SK-N-SH (cell line): ENCODE measurements at regions not wholly inside any gene's neighbourhood (a gene's known extent, or its start where the extent isn't known, plus 50 kb on each side); places are given as distances from the start of the nearest gene placed in this dataset.
"Not testable (repeated sequence)": the region's sequence is repeated elsewhere in the genome, so short reads cannot be mapped to it uniquely, and the experiment has no call there.

Experiments
- CTCF ChIA-PET: fragments of 300-600, 350-600 bp; formaldehyde crosslinking; extraction: SDS; loops from one replicate; lab custom pipeline; 2021; lab: Yijun Ruan, JAX
- POLR2A ChIA-PET: fragments of 350-600 bp; sonication (Branson Sonifier 250); formaldehyde crosslinking; extraction: SDS; loops from one replicate; lab custom pipeline; 2020; ENCODE audit warnings: antibody characterized with exemption, inconsistent platforms; lab: Yijun Ruan, JAX
- DNase-seq: peaks from one replicate; pipeline ENCODE4 v3.0.0; 2012
- H2AFZ ChIP-seq: fragments of 200-600 bp; sonication (generic); 2 replicates; pipeline ENCODE4 v1.8.1; 2016; ENCODE audit warnings: antibody characterized with exemption, mild to moderate bottlenecking, low read depth
- H3F3A ChIP-seq: fragments of 200-600 bp; sonication (generic); replicated peaks from 2 replicates; pipeline ENCODE3; 2016; ENCODE audit warnings: antibody characterized with exemption, mild to moderate bottlenecking; ENCODE audit not compliant: insufficient read depth
- H3K27ac ChIP-seq, 2 experiments: fragments of 200-500 bp in 1 of 2; fragments of 200-600 bp in 1 of 2; sonication (Bioruptor generic) in 1 of 2; sonication (generic), shearing (Covaris generic) in 1 of 2; 2 replicates each; pipeline versions ENCODE4 v1.5.1 to v1.6.1; 2014 to 2016; ENCODE audit warnings: low read depth in 2 of 2, inconsistent platforms in 1 of 2, low read length in 1 of 2, mild to moderate bottlenecking in 1 of 2, mixed read lengths in 1 of 2
- H3K27me3 ChIP-seq: fragments of 200-600 bp; sonication (generic), shearing (Covaris generic); 2 replicates; pipeline ENCODE4 v1.6.1; 2016; ENCODE audit warnings: mixed run types; ENCODE audit not compliant: insufficient read depth
- H3K36me3 ChIP-seq, 2 experiments: fragments of 200-500 bp in 1 of 2; fragments of 200-600 bp in 1 of 2; sonication (Bioruptor generic) in 1 of 2; sonication (generic) in 1 of 2; replicated peaks in 1 of 2; 2 replicates each; pipeline versions ENCODE3 to v1.5.1; 2014 to 2016; ENCODE audit warnings: low read length in 1 of 2, mild to moderate bottlenecking in 1 of 2; ENCODE audit not compliant: insufficient read depth in 2 of 2, control insufficient read depth in 1 of 2
- H3K4me1 ChIP-seq, 2 experiments: fragments of 200-500 bp in 1 of 2; fragments of 200-600 bp in 1 of 2; sonication (Bioruptor generic) in 1 of 2; sonication (generic), shearing (Covaris generic) in 1 of 2; 2 replicates each; pipeline versions ENCODE4 v1.5.1 to v1.6.1; 2014 to 2016; ENCODE audit warnings: low read depth in 1 of 2, low read length in 1 of 2, mixed run types in 1 of 2; ENCODE audit not compliant: insufficient read depth in 2 of 2, control insufficient read depth in 1 of 2
- H3K4me2 ChIP-seq: fragments of 200-600 bp; sonication (generic), shearing (Covaris generic); 2 replicates; pipeline ENCODE4 v1.6.1; 2017; ENCODE audit warnings: mixed run types
- H3K4me3 ChIP-seq, 2 experiments: fragments of 200-500 bp in 1 of 2; fragments of 200-600 bp in 1 of 2; sonication (Bioruptor generic) in 1 of 2; sonication (generic), shearing (Covaris generic) in 1 of 2; 2 replicates each; pipeline versions ENCODE4 v1.5.1 to v1.8.1; 2014 to 2016; ENCODE audit warnings: low read depth in 2 of 2, inconsistent platforms in 1 of 2, low read length in 1 of 2, mild to moderate bottlenecking in 1 of 2, mixed read lengths in 1 of 2, moderate library complexity in 1 of 2
- H3K79me2 ChIP-seq: fragments of 200-600 bp; sonication (generic); 2 replicates; pipeline ENCODE4 v1.8.1; 2017; ENCODE audit warnings: mild to moderate bottlenecking; ENCODE audit not compliant: insufficient read depth
- H3K9ac ChIP-seq: fragments of 200-600 bp; sonication (generic); 2 replicates; pipeline ENCODE4 v1.6.1; 2017; ENCODE audit warnings: mixed run types
- H3K9me2 ChIP-seq: fragments of 200-600 bp; sonication (generic); 2 replicates; pipeline ENCODE4 v1.6.1; 2017; ENCODE audit warnings: mixed run types
- H3K9me3 ChIP-seq: fragments of 200-600 bp; sonication (generic); 2 replicates; pipeline ENCODE4 v1.6.1; 2017; ENCODE audit warnings: mixed run types, mild to moderate bottlenecking, moderate library complexity
- H4K20me1 ChIP-seq: fragments of 200-600 bp; sonication (generic); 2 replicates; pipeline ENCODE4 v1.6.1; 2017; ENCODE audit warnings: mild to moderate bottlenecking, mixed run types; ENCODE audit not compliant: insufficient read depth
- FOSL2 ChIP-seq: IDR thresholded peaks from 2 replicates; pipeline ENCODE4 v1.4.0; 2012; ENCODE audit warnings: low read depth, mild to moderate bottlenecking, moderate library complexity, borderline replicate concordance
- GATA2 ChIP-seq: sonication (generic); formaldehyde crosslinking; IDR thresholded peaks from 2 replicates; pipeline ENCODE4 v1.5.0; 2020; ENCODE audit warnings: mild to moderate bottlenecking, missing genetic modification reagents
- JUND ChIP-seq: IDR thresholded peaks from 2 replicates; pipeline ENCODE4 v1.4.0; 2012
- MAX ChIP-seq: IDR thresholded peaks from 2 replicates; pipeline ENCODE4 v1.4.0; 2012; ENCODE audit warnings: low read depth
- MXI1 ChIP-seq: IDR thresholded peaks from 2 replicates; pipeline ENCODE4 v1.6.1; 2012; ENCODE audit warnings: mild to moderate bottlenecking, low read depth, low read length, improper control_type of control experiment
- REST ChIP-seq: IDR thresholded peaks from 2 replicates; pipeline ENCODE4 v1.6.1; 2012; ENCODE audit warnings: mild to moderate bottlenecking, low read depth, low read length, moderate library complexity
- USF2 ChIP-seq: fragments of 150-350 bp; IDR thresholded peaks from 2 replicates; pipeline ENCODE4 v1.6.1; 2017; ENCODE audit warnings: antibody characterized with exemption, low read length, low read depth, borderline replicate concordance
- WGBS: methylation state at CpG from one replicate; pipeline ENCODE4 v1.1.6; 2017; ENCODE audit warnings: low lambda C conversion rate; 5-methylcytosine and 5-hydroxymethylcytosine counted together

GRCh38 chr15:35260941-35261340, 175.8 kb upstream of the NANOGP8 start:
- no peak for TF ChIP-seq MXI1
- no peak for TF ChIP-seq GATA2 (CRISPR knock-in tag)
- no peak for TF ChIP-seq REST
- Histone ChIP-seq H3K4me2 (no peak overlapping the region), H2AFZ (no peak overlapping the region), H3K79me2 (no peaks in the 10 kb centered on the region), H3K9me2 (no peaks in the 10 kb centered on the region), H3K27me3 (no peaks in the 10 kb centered on the region), H3F3A (no peaks in the 10 kb centered on the region), H4K20me1 (no peaks in the 10 kb centered on the region), H3K27ac (no peak overlapping the region), H3K9me3 (no peaks in the 10 kb centered on the region), H3K36me3 (no peaks in the 10 kb centered on the region), H3K4me3 (no peak overlapping the region), H3K9ac (no peak overlapping the region), H3K4me1 (no peaks in the 10 kb centered on the region; a peak in 1 of 4 replicates)
- 75% methylated on average over 5 of the region's 5 CpGs for WGBS
- POLR2A ChIA-PET = no interaction called here
- CTCF ChIA-PET = no interaction called here
- no peak for DNase-seq

- H3K27me3 ChIP-seq, H3F3A ChIP-seq, CTCF ChIA-PET, H3K4me1 ChIP-seq, H3K4me3 ChIP-seq, H3K27ac ChIP-seq, DNase-seq, H3K4me2 ChIP-seq, H3K36me3 ChIP-seq, H4K20me1 ChIP-seq, H3K9ac ChIP-seq, H3K9me3 ChIP-seq, H3K9me2 ChIP-seq, POLR2A ChIA-PET, H2AFZ ChIP-seq, H3K79me2 ChIP-seq: not testable (repeated sequence)
- 90% methylated on average over 6 of the region's 6 CpGs for WGBS
These were observed 175.2 kb upstream of the NANOGP8 start for GRCh38 chr15:35260274-35260673.

- H3K27ac ChIP-seq = no peak overlapping the region
- peaks cover 0 to 3% of the 10 kb centered on the region in 2 experiments for H3K36me3 ChIP-seq
- H3K9me3 ChIP-seq = no peaks in the 10 kb centered on the region
- no peaks in the 10 kb centered on the region for H3K27me3 ChIP-seq
- ChIA-PET POLR2A (no interaction called here), CTCF (interaction anchor here (0.6 kb wide), 1 partner anchor 178 kb away, joined by 3 read pairs; no protein-coding TSS in a partner anchor)
- no peaks in the 10 kb centered on the region for H3F3A ChIP-seq
- no peaks in the 10 kb centered on the region for H4K20me1 ChIP-seq
- no peak for TF ChIP-seq JUND
- no peak for TF ChIP-seq MAX
- TF ChIP-seq USF2 = no peak
- no peak for TF ChIP-seq FOSL2
- no peak for TF ChIP-seq REST
- no peaks in the 10 kb centered on the region for H3K9me2 ChIP-seq
- no peak overlapping the region for H3K9ac ChIP-seq
- DNase-seq = no peak
- no peaks in the 10 kb centered on the region for H3K79me2 ChIP-seq
- H2AFZ ChIP-seq = no peak overlapping the region
- peaks cover 0 to 5% of the 10 kb centered on the region in 2 experiments; a peak in 2 of 4 replicates for H3K4me1 ChIP-seq
- H3K4me3 ChIP-seq = no peak overlapping the region
- no peak overlapping the region for H3K4me2 ChIP-seq
- 42% methylated on average over 2 of the region's 2 CpGs for WGBS
These were observed 171.5 kb upstream of the NANOGP8 start for GRCh38 chr15:35256551-35256950.
